22Rv1 (cell line): ENCODE measurements at regions not wholly inside any gene's neighbourhood (a gene's known extent, or its start where the extent isn't known, plus 50 kb on each side); places are given as distances from the start of the nearest gene placed in this dataset.

ENCODE experiments used
- H3K27ac ChIP-seq: fragments of 450-650 bp; 2 replicates; pipeline ENCODE4 v1.5.1; 2017
- CTCF ChIP-seq: fragments of 450-650 bp; IDR thresholded peaks from 2 replicates; pipeline ENCODE4 v1.5.1; 2017; ENCODE audit warnings: mild to moderate bottlenecking
- ZFX ChIP-seq: fragments of 450-650 bp; IDR thresholded peaks from 2 replicates; pipeline ENCODE4 v1.6.1; 2017; ENCODE audit warnings: antibody characterized with exemption, borderline replicate concordance

GRCh38 chr5:175388531-175388930 is 55.5 kb downstream of the DRD1 start:
- TF ChIP-seq CTCF (no peak), ZFX (no peak)
- no peak overlapping the region for H3K27ac ChIP-seq

- TF ChIP-seq CTCF (no peak), ZFX (no peak)
- no peak overlapping the region for H3K27ac ChIP-seq
These were observed 56.8 kb downstream of the DRD1 start for GRCh38 chr5:175387144-175387543.

GRCh38 chr5:175386526-175386925 is 57.5 kb downstream of the DRD1 start:
- no peak for TF ChIP-seq ZFX
- no peak for TF ChIP-seq CTCF
- H3K27ac ChIP-seq = no peak overlapping the region

- no peak overlapping the region for H3K27ac ChIP-seq
- TF ChIP-seq ZFX = no peak
- no peak for TF ChIP-seq CTCF
These were observed 58.2 kb downstream of the DRD1 start for GRCh38 chr5:175385691-175386362.

GRCh38 chr5:175384724-175385552 is 59.0 kb downstream of the DRD1 start:
- no peak for TF ChIP-seq CTCF
- no peak for TF ChIP-seq ZFX
- no peak overlapping the region for H3K27ac ChIP-seq

- TF ChIP-seq CTCF (no peak), ZFX (no peak)
These were observed 60.6 kb downstream of the DRD1 start for GRCh38 chr5:175383350-175383749.

GRCh38 chr5:175382171-175382570 is 61.8 kb downstream of the DRD1 start:
- TF ChIP-seq ZFX = no peak
- no peak for TF ChIP-seq CTCF
- no peak overlapping the region for H3K27ac ChIP-seq

More at GRCh38 chr5:175383350-175383749, 60.6 kb downstream of the DRD1 start:
- H3K27ac ChIP-seq = no peak overlapping the region
